Endothelial cell (in vitro differentiated cells): ENCODE measurements at regions not wholly inside any gene's neighbourhood (a gene's known extent, or its start where the extent isn't known, plus 50 kb on each side); places are given as distances from the start of the nearest gene placed in this dataset.

Source experiments
- DNase-seq: peaks from one replicate; pipeline ENCODE4 v3.0.0; 2021; ENCODE audit warnings: low spot score
- H3K27ac Mint-ChIP-seq: one replicate; pipeline ENCODE4 v1.8.0; 2021; ENCODE audit warnings: mixed read lengths, inconsistent platforms; ENCODE audit not compliant: unreplicated experiment
- H3K27me3 Mint-ChIP-seq: one replicate; pipeline ENCODE4 v1.8.0; 2021; ENCODE audit warnings: mild to moderate bottlenecking, moderate library complexity, mixed read lengths, inconsistent platforms; ENCODE audit not compliant: unreplicated experiment
- H3K36me3 Mint-ChIP-seq: one replicate; pipeline ENCODE4 v1.8.0; 2021; ENCODE audit warnings: mild to moderate bottlenecking, low read depth, mixed read lengths, inconsistent platforms; ENCODE audit not compliant: unreplicated experiment
- H3K4me1 Mint-ChIP-seq: one replicate; pipeline ENCODE4 v1.8.0; 2021; ENCODE audit warnings: mild to moderate bottlenecking, mixed read lengths, inconsistent platforms; ENCODE audit not compliant: unreplicated experiment
- H3K4me3 Mint-ChIP-seq: one replicate; pipeline ENCODE4 v1.8.0; 2021; ENCODE audit warnings: mild to moderate bottlenecking, mixed read lengths, inconsistent platforms; ENCODE audit not compliant: unreplicated experiment
- H3K9me3 Mint-ChIP-seq: one replicate; pipeline ENCODE4 v1.8.0; 2021; ENCODE audit warnings: mixed read lengths, inconsistent platforms; ENCODE audit not compliant: unreplicated experiment
- CTCF ChIP-seq: fragments of 200-600 bp; sonication (generic); IDR thresholded peaks from one replicate; pipeline ENCODE4 v1.5.0; 2021; ENCODE audit warnings: antibody characterized with exemption; ENCODE audit not compliant: unreplicated experiment

DNA sequence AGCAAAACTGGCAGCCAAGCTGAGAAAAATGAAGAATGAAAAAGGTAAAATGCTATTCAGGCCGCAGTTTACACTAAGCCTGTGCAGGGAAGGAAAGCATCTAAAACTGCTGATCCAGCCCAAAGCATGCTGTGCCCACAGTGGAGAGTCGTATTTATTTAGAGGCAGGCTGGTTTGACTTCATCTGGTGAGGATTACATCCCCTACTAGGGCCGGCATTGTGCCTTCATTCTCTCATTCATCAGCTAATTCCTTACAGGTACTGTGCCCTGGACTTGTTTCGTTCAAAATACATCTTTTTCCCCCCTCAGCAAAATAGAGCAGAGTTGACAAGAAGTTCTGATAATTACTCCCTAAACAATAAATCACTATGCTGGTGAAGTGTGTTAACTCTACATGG, 137.5 kb upstream of the DAP start:
- Mint-ChIP-seq H3K36me3 (no peaks in the 10 kb centered on the region), H3K27ac (no peak overlapping the region), H3K9me3 (no peaks in the 10 kb centered on the region), H3K4me1 (peaks cover 4% of the 10 kb centered on the region), H3K4me3 (no peak overlapping the region), H3K27me3 (no peaks in the 10 kb centered on the region)
- no peak for DNase-seq
- no peak for TF ChIP-seq CTCF

DNA sequence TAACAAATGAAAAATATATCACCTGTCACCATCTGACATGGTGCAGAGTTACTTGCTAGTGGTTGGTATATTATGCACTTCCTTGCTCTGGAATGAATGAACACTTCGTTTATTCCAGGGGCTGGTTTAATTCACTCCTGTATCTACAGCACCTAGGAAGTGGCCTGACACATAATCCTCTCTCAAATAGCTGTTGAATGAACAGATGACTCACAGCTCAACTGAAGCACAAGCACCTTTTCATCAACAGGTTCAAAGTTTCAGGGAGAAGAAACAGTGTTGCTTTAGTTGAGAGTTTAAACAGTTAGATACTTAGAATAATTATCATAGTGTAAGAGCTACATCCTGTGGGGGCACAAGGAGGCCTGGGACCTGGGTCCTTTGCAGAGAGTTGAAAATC, 135.0 kb upstream of the DAP start:
- H3K36me3 Mint-ChIP-seq, result no peaks in the 10 kb centered on the region
- DNase-seq, result no peak

DNA sequence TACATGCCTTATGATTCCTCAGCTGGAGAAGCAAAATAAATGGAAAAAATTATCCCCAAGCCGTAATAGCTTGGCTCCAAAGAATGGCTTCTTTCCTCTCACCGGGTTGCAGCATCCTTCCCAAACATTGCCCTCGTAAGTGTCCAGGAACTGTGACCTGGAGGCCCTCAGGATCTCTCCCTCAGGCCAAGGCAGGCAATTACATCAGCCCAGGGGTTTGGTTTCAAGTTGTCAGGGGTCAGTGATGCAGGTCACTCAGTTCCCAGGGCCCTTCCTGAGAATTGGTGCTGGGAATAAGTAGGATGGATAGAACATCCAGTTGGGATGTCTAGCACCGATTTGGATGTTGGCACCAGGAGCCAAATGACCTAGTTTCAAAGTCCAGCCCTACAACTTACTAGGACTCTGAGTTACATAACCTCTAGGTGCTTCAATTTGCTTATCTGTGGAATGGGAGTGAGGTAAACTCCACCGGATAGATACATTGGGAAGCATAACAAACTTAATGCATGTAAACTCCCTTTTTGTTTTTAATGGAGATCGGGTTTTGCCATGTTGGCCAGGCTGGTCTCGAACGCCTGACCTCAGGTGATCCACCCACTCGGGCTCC, 133.5 kb upstream of the DAP start:
- Mint-ChIP-seq H3K36me3 (no peaks in the 10 kb centered on the region), H3K9me3 (no peaks in the 10 kb centered on the region), H3K4me1 (peaks cover 4% of the 10 kb centered on the region), H3K27me3 (peaks cover 1% of the 10 kb centered on the region), H3K27ac (no peak overlapping the region), H3K4me3 (no peak overlapping the region)
- no peak for TF ChIP-seq CTCF
- DNase-seq, result no peak

More for the DNA sequence above, 135.0 kb upstream of the DAP start:
- no peak for TF ChIP-seq CTCF
- peaks cover 1% of the 10 kb centered on the region for H3K27me3 Mint-ChIP-seq
- peaks cover 4% of the 10 kb centered on the region for H3K4me1 Mint-ChIP-seq
- no peak overlapping the region for H3K4me3 Mint-ChIP-seq
- no peak overlapping the region for H3K27ac Mint-ChIP-seq
- no peaks in the 10 kb centered on the region for H3K9me3 Mint-ChIP-seq

GRCh38 chr5:10892911-10893215, 131.8 kb upstream of the DAP start:
- peaks cover 4% of the 10 kb centered on the region for H3K4me1 Mint-ChIP-seq
- no peak for TF ChIP-seq CTCF
- DNase-seq, result no peak
- H3K36me3 Mint-ChIP-seq, result no peaks in the 10 kb centered on the region
- no peak overlapping the region for H3K27ac Mint-ChIP-seq
- no peak overlapping the region for H3K4me3 Mint-ChIP-seq
- H3K9me3 Mint-ChIP-seq, result no peaks in the 10 kb centered on the region
- peaks cover 1% of the 10 kb centered on the region for H3K27me3 Mint-ChIP-seq

- Mint-ChIP-seq H3K9me3 (no peaks in the 10 kb centered on the region), H3K36me3 (no peaks in the 10 kb centered on the region), H3K4me3 (no peak overlapping the region), H3K27me3 (peaks cover 1% of the 10 kb centered on the region), H3K27ac (no peak overlapping the region), H3K4me1 (peaks cover 4% of the 10 kb centered on the region)
- no peak for TF ChIP-seq CTCF
- DNase-seq, result no peak
These were observed 131.3 kb upstream of the DAP start for GRCh38 chr5:10892147-10892910.
